ENCODE measurements at regions not wholly inside any gene's neighbourhood (a gene's known extent, or its start where the extent isn't known, plus 50 kb on each side); places are given as distances from the start of the nearest gene placed in this dataset.

GRCh38 chr20:43835944-43836508 lies 78.6 kb upstream of the TOX2 start:
- in situ Hi-C loops (cut with HindIII; ENCODE audit: extremely low pct_ligation_motif_present, low pct_unique_long_range_greater_than_20kb) (no loop called here), intact Hi-C loops (cut with micrococcal nuclease; ENCODE audit: unreplicated experiment) (no loop called here)
- H4K20me1 ChIP-seq (ENCODE audit: insufficient read depth, low read length), result no peaks in the 10 kb centered on the region
- FAIRE-seq (no peak), ATAC-seq (no peak), DNase-seq (ENCODE audit: low spot score) (no peak)
- H3K4me2 ChIP-seq (ENCODE audit: low read depth, low read length), result no peak overlapping the region
- ChIA-PET POLR2A (no interaction called here), CTCF (ENCODE audit: low intra/inter-chr PET ratio, low total read pairs) (no interaction called here)
- no peak overlapping the region for H3K4me3 ChIP-seq (replicated peaks in 1 of 3; ENCODE audit: insufficient read depth in 1 of 3, low read depth in 2 of 3, low read length in 3 of 3)
- H3K9me3 ChIP-seq (ENCODE audit: low read length), result no peaks in the 10 kb centered on the region
- no peaks in the 10 kb centered on the region for H3K4me1 ChIP-seq (ENCODE audit: insufficient read depth, low read length)
- H3K9ac ChIP-seq (ENCODE audit: insufficient read depth, low read depth, low read length), result no peak overlapping the region
- H2AFZ ChIP-seq (ENCODE audit: low read length), result no peak overlapping the region
- TF ChIP-seq ASH2L (IDR thresholded peaks at IDR 0.05; ENCODE audit: insufficient read length, low read depth, low read length), result no peak
- TF ChIP-seq KLF12 (CRISPR knock-in tag; IDR thresholded peaks at IDR 0.05; ENCODE audit: borderline replicate concordance), result no peak
- TF ChIP-seq TFDP1 (CRISPR knock-in tag; IDR thresholded peaks at IDR 0.05; ENCODE audit: borderline replicate concordance), result no peak
- no peak for TF ChIP-seq HNF4G (IDR thresholded peaks at IDR 0.05; ENCODE audit: borderline replicate concordance, low read depth, low read length)
- TF ChIP-seq HNF4G (CRISPR knock-in tag; IDR thresholded peaks at IDR 0.05; ENCODE audit: borderline replicate concordance, low read depth), result no peak
- no peak for TF ChIP-seq ZBED4 (CRISPR knock-in tag; IDR thresholded peaks at IDR 0.05; ENCODE audit: borderline replicate concordance)
- no peak for TF ChIP-seq ZNF160 (CRISPR knock-in tag; IDR thresholded peaks at IDR 0.05)
- TF ChIP-seq ELF3 (CRISPR knock-in tag; IDR thresholded peaks at IDR 0.05), result no peak
- TF ChIP-seq ZNF276 (CRISPR knock-in tag; IDR thresholded peaks at IDR 0.05; ENCODE audit: low read depth), result no peak
- H3K36me3 ChIP-seq (replicated peaks in 1 of 2; ENCODE audit: control insufficient read depth in 1 of 2, insufficient read depth in 2 of 2, low read length in 2 of 2), result no peaks in the 10 kb centered on the region
- peaks cover 3 to 32% of the 10 kb centered on the region in 2 experiments; a peak in 4 of 5 replicates for H3K27me3 ChIP-seq (ENCODE audit: control insufficient read depth in 1 of 2, insufficient read depth in 2 of 2, low read length in 2 of 2)
- no TSS peak for BruUV-seq (replicated peaks)
- no peaks in the 10 kb centered on the region for H3K79me2 ChIP-seq (ENCODE audit: insufficient read depth, low read length)
- no peak overlapping the region for H3K27ac ChIP-seq (ENCODE audit: extremely low read length, insufficient read depth, low read length)
- WGBS (ENCODE audit: low lambda C conversion rate), result 32% methylated on average over 8 of the region's 8 CpGs

Data from HepG2 (cell line).